Tibial nerve (tissue), 4 donors: ENCODE measurements at regions not wholly inside any gene's neighbourhood (a gene's known extent, or its start where the extent isn't known, plus 50 kb on each side); places are given as distances from the start of the nearest gene placed in this dataset.

ENCODE experiments used
- DNase-seq, 2 donors: peaks; one replicate each; pipeline ENCODE4 v3.0.0-alpha.2; 2019; ENCODE audit warnings: low spot score in 2 of 2
- H3K27ac ChIP-seq, 4 donors: fragments of 200-600 bp; sonication (generic) in 3 of 4; one replicate each; pipeline ENCODE4 v1.5.1; 2017 to 2019; ENCODE audit warnings: mild to moderate bottlenecking in 1 of 4
- H3K27me3 ChIP-seq, 2 donors: fragments of 200-600 bp; sonication (generic) in 1 of 2; one replicate each; pipeline versions ENCODE4 v1.5.1 to v1.6.0; 2017 to 2019
- H3K36me3 ChIP-seq, 3 donors: fragments of 200-600 bp; sonication (generic); one replicate each; pipeline ENCODE4 v1.5.1; 2018 to 2019
- H3K4me1 ChIP-seq, 4 donors: fragments of 200-600 bp; sonication (generic) in 3 of 4; one replicate each; pipeline ENCODE4 v1.5.1; 2017 to 2019
- H3K4me3 ChIP-seq, 4 donors: fragments of 200-600 bp; sonication (generic) in 3 of 4; one replicate each; pipeline ENCODE4 v1.5.1; 2017 to 2019; ENCODE audit warnings: mild to moderate bottlenecking in 1 of 4, moderate library complexity in 1 of 4
- H3K9me3 ChIP-seq, 4 donors: fragments of 200-600 bp; sonication (generic) in 3 of 4; one replicate each; pipeline ENCODE4 v1.5.1; 2017 to 2019
- CTCF ChIP-seq, 5 experiments: fragments of 200-600 bp in 3 of 5; fragments of 450-650 bp in 2 of 5; sonication (generic) in 3 of 5; IDR thresholded peaks; one replicate each; pipeline ENCODE4 v1.5.1; 2016 to 2019; ENCODE audit warnings: antibody characterized with exemption in 5 of 5, mild to moderate bottlenecking in 3 of 5, moderate library complexity in 2 of 5
- EP300 ChIP-seq, 2 donors: sonication (generic); formaldehyde crosslinking; IDR thresholded peaks; one replicate each; pipeline ENCODE4 v1.6.1; 2017; ENCODE audit warnings: antibody characterized with exemption in 2 of 2, mild to moderate bottlenecking in 1 of 2
- POLR2A ChIP-seq, 2 donors: fragments of 450-650 bp; IDR thresholded peaks; one replicate each; pipeline ENCODE4 v1.6.1; 2017; ENCODE audit warnings: antibody characterized with exemption in 2 of 2, mild to moderate bottlenecking in 2 of 2, moderate library complexity in 2 of 2
- WGBS, 2 donors: methylation state at CpG; one replicate each; pipeline ENCODE4 v1.1.5; 2018; 5-methylcytosine and 5-hydroxymethylcytosine counted together

GRCh38 chr6:90406957-90407356 lies 110.3 kb upstream of the BACH2 start:
- WGBS, 2 donors, result 76 to 91% methylated on average over 3 of the region's 3 CpGs
- H3K36me3 ChIP-seq, result no peaks in the 10 kb centered on the region
- H3K4me3 ChIP-seq, result no peak overlapping the region
- no peaks in the 10 kb centered on the region for H3K9me3 ChIP-seq
- H3K4me1 ChIP-seq, result no peaks in the 10 kb centered on the region
- no peak for TF ChIP-seq CTCF (IDR thresholded peaks at IDR 0.05)
- TF ChIP-seq EP300 (IDR thresholded peaks at IDR 0.05), result no peak
- no peak for TF ChIP-seq POLR2A (IDR thresholded peaks at IDR 0.05)
- no peaks in the 10 kb centered on the region for H3K27me3 ChIP-seq
- no peak for DNase-seq
- H3K27ac ChIP-seq, result no peak overlapping the region

- Histone ChIP-seq H3K27me3 (no peaks in the 10 kb centered on the region), H3K9me3 (no peaks in the 10 kb centered on the region), H3K4me1 (no peaks in the 10 kb centered on the region), H3K36me3 (no peaks in the 10 kb centered on the region), H3K27ac (no peak overlapping the region), H3K4me3 (no peak overlapping the region)
- WGBS, 2 donors, result 94 to 96% methylated on average over 6 of the region's 6 CpGs
- TF ChIP-seq EP300 (IDR thresholded peaks at IDR 0.05) (no peak), CTCF (IDR thresholded peaks at IDR 0.05) (no peak), POLR2A (IDR thresholded peaks at IDR 0.05) (no peak)
- DNase-seq, result no peak
These were observed 109.6 kb upstream of the BACH2 start for GRCh38 chr6:90406142-90406794.

- DNase-seq, result no peak
- Histone ChIP-seq H3K36me3 (no peaks in the 10 kb centered on the region), H3K4me3 (no peak overlapping the region), H3K27me3 (no peaks in the 10 kb centered on the region), H3K4me1 (no peaks in the 10 kb centered on the region), H3K27ac (no peak overlapping the region), H3K9me3 (no peaks in the 10 kb centered on the region)
- TF ChIP-seq EP300 (IDR thresholded peaks at IDR 0.05) (no peak), CTCF (IDR thresholded peaks at IDR 0.05) (no peak), POLR2A (IDR thresholded peaks at IDR 0.05) (no peak)
- 46 to 52% methylated on average over 18 of the region's 18 CpGs for WGBS, 2 donors
These were observed 107.1 kb upstream of the BACH2 start for GRCh38 chr6:90403489-90404381.

GRCh38 chr6:90402831-90403192 lies 106.2 kb upstream of the BACH2 start:
- Histone ChIP-seq H3K4me3 (no peak overlapping the region), H3K36me3 (no peaks in the 10 kb centered on the region), H3K27me3 (no peaks in the 10 kb centered on the region), H3K9me3 (no peaks in the 10 kb centered on the region), H3K27ac (no peak overlapping the region), H3K4me1 (no peaks in the 10 kb centered on the region)
- DNase-seq, result no peak
- no peak for TF ChIP-seq POLR2A (IDR thresholded peaks at IDR 0.05)
- TF ChIP-seq EP300 (IDR thresholded peaks at IDR 0.05), result no peak
- TF ChIP-seq CTCF (IDR thresholded peaks at IDR 0.05), result no peak
- 93% methylated on average over 2 of the region's 2 CpGs for WGBS, 2 donors
